ENCODE measurements at regions not wholly inside any gene's neighbourhood (a gene's known extent, or its start where the extent isn't known, plus 50 kb on each side); places are given as distances from the start of the nearest gene placed in this dataset.

DNA sequence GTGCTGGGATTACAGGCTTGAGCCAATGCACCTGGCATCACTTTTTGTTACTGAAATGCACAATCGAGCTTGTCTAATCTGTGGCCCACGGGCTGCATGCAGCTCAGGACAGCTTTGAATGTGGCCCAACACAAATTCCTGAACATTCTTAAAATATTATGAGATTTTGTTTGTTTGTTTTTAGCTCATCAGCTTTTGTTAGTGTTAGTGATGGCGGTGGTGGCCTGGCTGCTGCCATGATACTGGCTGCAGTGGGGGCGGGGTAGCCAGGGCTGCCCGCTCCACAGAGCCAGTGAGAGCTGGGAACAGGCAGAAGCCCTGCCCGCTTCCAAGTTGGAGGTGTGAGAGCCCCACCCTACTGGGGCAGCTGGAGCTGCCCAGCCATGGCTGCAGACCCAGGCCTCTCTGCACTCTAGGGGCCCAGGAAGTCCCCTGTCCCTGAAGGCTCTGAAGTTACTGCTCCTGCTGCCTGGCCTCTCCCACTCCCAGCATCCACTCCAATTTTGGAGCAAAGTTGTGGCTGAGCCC lies 76.6 kb upstream of the SHB start (continued):
- TF ChIP-seq, protein P1, sequence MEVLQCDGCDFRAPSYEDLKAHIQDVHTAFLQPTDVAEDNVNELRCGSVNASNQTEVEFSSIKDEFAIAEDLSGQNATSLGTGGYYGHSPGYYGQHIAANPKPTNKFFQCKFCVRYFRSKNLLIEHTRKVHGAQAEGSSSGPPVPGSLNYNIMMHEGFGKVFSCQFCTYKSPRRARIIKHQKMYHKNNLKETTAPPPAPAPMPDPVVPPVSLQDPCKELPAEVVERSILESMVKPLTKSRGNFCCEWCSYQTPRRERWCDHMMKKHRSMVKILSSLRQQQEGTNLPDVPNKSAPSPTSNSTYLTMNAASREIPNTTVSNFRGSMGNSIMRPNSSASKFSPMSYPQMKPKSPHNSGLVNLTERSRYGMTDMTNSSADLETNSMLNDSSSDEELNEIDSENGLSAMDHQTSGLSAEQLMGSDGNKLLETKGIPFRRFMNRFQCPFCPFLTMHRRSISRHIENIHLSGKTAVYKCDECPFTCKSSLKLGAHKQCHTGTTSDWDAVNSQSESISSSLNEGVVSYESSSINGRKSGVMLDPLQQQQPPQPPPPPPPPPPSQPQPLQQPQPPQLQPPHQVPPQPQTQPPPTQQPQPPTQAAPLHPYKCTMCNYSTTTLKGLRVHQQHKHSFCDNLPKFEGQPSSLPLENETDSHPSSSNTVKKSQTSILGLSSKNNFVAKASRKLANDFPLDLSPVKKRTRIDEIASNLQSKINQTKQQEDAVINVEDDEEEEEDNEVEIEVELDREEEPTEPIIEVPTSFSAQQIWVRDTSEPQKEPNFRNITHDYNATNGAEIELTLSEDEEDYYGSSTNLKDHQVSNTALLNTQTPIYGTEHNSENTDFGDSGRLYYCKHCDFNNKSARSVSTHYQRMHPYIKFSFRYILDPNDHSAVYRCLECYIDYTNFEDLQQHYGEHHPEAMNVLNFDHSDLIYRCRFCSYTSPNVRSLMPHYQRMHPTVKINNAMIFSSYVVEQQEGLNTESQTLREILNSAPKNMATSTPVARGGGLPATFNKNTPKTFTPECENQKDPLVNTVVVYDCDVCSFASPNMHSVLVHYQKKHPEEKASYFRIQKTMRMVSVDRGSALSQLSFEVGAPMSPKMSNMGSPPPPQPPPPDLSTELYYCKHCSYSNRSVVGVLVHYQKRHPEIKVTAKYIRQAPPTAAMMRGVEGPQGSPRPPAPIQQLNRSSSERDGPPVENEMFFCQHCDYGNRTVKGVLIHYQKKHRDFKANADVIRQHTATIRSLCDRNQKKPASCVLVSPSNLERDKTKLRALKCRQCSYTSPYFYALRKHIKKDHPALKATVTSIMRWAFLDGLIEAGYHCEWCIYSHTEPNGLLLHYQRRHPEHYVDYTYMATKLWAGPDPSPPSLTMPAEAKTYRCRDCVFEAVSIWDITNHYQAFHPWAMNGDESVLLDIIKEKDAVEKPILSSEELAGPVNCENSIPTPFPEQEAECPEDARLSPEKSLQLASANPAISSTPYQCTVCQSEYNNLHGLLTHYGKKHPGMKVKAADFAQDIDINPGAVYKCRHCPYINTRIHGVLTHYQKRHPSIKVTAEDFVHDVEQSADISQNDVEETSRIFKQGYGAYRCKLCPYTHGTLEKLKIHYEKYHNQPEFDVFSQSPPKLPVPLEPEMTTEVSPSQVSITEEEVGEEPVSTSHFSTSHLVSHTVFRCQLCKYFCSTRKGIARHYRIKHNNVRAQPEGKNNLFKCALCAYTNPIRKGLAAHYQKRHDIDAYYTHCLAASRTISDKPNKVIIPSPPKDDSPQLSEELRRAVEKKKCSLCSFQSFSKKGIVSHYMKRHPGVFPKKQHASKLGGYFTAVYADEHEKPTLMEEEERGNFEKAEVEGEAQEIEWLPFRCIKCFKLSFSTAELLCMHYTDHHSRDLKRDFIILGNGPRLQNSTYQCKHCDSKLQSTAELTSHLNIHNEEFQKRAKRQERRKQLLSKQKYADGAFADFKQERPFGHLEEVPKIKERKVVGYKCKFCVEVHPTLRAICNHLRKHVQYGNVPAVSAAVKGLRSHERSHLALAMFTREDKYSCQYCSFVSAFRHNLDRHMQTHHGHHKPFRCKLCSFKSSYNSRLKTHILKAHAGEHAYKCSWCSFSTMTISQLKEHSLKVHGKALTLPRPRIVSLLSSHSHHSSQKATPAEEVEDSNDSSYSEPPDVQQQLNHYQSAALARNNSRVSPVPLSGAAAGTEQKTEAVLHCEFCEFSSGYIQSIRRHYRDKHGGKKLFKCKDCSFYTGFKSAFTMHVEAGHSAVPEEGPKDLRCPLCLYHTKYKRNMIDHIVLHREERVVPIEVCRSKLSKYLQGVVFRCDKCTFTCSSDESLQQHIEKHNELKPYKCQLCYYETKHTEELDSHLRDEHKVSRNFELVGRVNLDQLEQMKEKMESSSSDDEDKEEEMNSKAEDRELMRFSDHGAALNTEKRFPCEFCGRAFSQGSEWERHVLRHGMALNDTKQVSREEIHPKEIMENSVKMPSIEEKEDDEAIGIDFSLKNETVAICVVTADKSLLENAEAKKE (CRISPR knock-in tag; IDR thresholded peaks at IDR 0.05): no peak
- TF ChIP-seq, protein P2, sequence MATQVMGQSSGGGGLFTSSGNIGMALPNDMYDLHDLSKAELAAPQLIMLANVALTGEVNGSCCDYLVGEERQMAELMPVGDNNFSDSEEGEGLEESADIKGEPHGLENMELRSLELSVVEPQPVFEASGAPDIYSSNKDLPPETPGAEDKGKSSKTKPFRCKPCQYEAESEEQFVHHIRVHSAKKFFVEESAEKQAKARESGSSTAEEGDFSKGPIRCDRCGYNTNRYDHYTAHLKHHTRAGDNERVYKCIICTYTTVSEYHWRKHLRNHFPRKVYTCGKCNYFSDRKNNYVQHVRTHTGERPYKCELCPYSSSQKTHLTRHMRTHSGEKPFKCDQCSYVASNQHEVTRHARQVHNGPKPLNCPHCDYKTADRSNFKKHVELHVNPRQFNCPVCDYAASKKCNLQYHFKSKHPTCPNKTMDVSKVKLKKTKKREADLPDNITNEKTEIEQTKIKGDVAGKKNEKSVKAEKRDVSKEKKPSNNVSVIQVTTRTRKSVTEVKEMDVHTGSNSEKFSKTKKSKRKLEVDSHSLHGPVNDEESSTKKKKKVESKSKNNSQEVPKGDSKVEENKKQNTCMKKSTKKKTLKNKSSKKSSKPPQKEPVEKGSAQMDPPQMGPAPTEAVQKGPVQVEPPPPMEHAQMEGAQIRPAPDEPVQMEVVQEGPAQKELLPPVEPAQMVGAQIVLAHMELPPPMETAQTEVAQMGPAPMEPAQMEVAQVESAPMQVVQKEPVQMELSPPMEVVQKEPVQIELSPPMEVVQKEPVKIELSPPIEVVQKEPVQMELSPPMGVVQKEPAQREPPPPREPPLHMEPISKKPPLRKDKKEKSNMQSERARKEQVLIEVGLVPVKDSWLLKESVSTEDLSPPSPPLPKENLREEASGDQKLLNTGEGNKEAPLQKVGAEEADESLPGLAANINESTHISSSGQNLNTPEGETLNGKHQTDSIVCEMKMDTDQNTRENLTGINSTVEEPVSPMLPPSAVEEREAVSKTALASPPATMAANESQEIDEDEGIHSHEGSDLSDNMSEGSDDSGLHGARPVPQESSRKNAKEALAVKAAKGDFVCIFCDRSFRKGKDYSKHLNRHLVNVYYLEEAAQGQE (IDR thresholded peaks at IDR 0.05; ENCODE audit: unreplicated experiment): no peak
- no peak for TF ChIP-seq EZH2phosphoT487 (IDR thresholded peaks at IDR 0.05; ENCODE audit: unreplicated experiment)

DNA sequence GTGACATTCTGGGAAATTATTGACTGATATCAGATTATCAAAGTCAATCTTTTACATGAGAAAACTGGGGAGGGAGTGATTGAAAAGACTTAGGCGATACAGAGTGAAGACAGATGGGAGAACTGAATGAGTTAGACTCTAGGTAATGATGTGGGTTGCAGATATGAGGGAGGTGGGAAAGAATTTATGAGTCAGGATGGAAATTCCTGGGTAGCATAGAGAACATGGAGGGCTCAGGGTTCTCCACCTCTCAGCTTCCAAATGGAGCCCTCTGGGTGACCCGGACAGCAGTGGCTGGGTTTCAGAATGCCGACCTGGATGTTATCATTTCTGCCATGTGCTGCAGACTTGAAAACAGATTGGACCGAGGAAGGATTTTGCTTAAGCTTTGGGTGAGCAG lies 75.4 kb upstream of the SHB start:
- Mint-ChIP-seq H3K4me3 (no peak overlapping the region), H3K4me1 (peaks cover 6% of the 10 kb centered on the region), H3K27ac (no peak overlapping the region), H3K36me3 (ENCODE audit: low read depth) (no peaks in the 10 kb centered on the region), H3K27me3 (ENCODE audit: insufficient read depth, low read depth, poor library complexity) (peaks cover 6% of the 10 kb centered on the region), H3K9me3 (no peaks in the 10 kb centered on the region)
- Histone ChIP-seq H3F3A (replicated peaks; ENCODE audit: low read depth) (no peaks in the 10 kb centered on the region), H2AFZ (no peak overlapping the region), H3K4me2 (no peak overlapping the region), H3K79me2 (replicated peaks; ENCODE audit: insufficient read depth) (no peaks in the 10 kb centered on the region), H3K27ac (ENCODE audit: low read depth) (no peak overlapping the region), H3K9me2 (ENCODE audit: insufficient read depth) (no peaks in the 10 kb centered on the region), H3K4me1 (ENCODE audit: insufficient read depth) (no peaks in the 10 kb centered on the region; the same call in 1 of the 2 replicates), H3K36me3 (ENCODE audit: insufficient read depth) (no peaks in the 10 kb centered on the region), H3K4me3 (no peak overlapping the region), H4K20me1 (replicated peaks; ENCODE audit: insufficient read depth) (no peaks in the 10 kb centered on the region), H3K27me3 (ENCODE audit: insufficient read depth) (no peaks in the 10 kb centered on the region)
- ATAC-seq: no peak
- no peak for DNase-seq (ENCODE audit: low spot score)
- TF ChIP-seq ETS1 (IDR thresholded peaks at IDR 0.05) (no peak), POLR2AphosphoS5 (IDR thresholded peaks at IDR 0.05; ENCODE audit: low read depth) (no peak), NANOG (IDR thresholded peaks at IDR 0.05; ENCODE audit: borderline replicate concordance) (no peak), STAT1 (IDR thresholded peaks at IDR 0.05; ENCODE audit: unreplicated experiment) (no peak), ZNF114 (CRISPR knock-in tag; IDR thresholded peaks at IDR 0.05) (no peak), CTCF (conservative IDR thresholded peaks at IDR 0.05; ENCODE audit: low read depth in 2 of 2) (no peak), JUNB (IDR thresholded peaks at IDR 0.05; ENCODE audit: unreplicated experiment) (no peak)

Data from GM23338 (cell line).